ENCODE measurements at regions not wholly inside any gene's neighbourhood (a gene's known extent, or its start where the extent isn't known, plus 50 kb on each side); places are given as distances from the start of the nearest gene placed in this dataset.
"Not testable (repeated sequence)": the region's sequence is repeated elsewhere in the genome, so short reads cannot be mapped to it uniquely, and the experiment has no call there.

- TF ChIP-seq CTCF (CRISPR knock-in tag; IDR thresholded peaks at IDR 0.05) (peak; percentile 46), LCORL (IDR thresholded peaks at IDR 0.05) (0 out of 2 replicates have a peak, but pooled peaks have one; percentile 12), LCORL (CRISPR knock-in tag; IDR thresholded peaks at IDR 0.05) (no peak), ZNF362 (CRISPR knock-in tag; IDR thresholded peaks at IDR 0.05; ENCODE audit: borderline replicate concordance) (no peak)
Observed at GRCh38 chr16:29192329-29193247, 207.7 kb downstream of the LAT start (continued).

GRCh38 chr16:29191636-29192180, 206.9 kb downstream of the LAT start:
- H3K9ac ChIP-seq (ENCODE audit: insufficient read depth, low read depth, low read length); H3K9me3 ChIP-seq (ENCODE audit: low read length); CTCF ChIA-PET (ENCODE audit: low intra/inter-chr PET ratio, low total read pairs); FAIRE-seq; H3K36me3 ChIP-seq (replicated peaks in 1 of 2; ENCODE audit: control insufficient read depth in 1 of 2, insufficient read depth in 2 of 2, low read length in 2 of 2); H3K4me2 ChIP-seq (ENCODE audit: low read depth, low read length); H3K27ac ChIP-seq (ENCODE audit: extremely low read length, insufficient read depth, low read length); H3K79me2 ChIP-seq (ENCODE audit: insufficient read depth, low read length); POLR2A ChIA-PET; H3K27me3 ChIP-seq (ENCODE audit: control insufficient read depth in 1 of 2, insufficient read depth in 2 of 2, low read length in 2 of 2); ATAC-seq; H3K4me3 ChIP-seq (replicated peaks in 1 of 3; ENCODE audit: insufficient read depth in 1 of 3, low read depth in 2 of 3, low read length in 3 of 3); in situ Hi-C loops (cut with HindIII; ENCODE audit: extremely low pct_ligation_motif_present, low pct_unique_long_range_greater_than_20kb); intact Hi-C loops (cut with micrococcal nuclease; ENCODE audit: unreplicated experiment); BruUV-seq (replicated peaks); DNase-seq (ENCODE audit: low spot score); H2AFZ ChIP-seq (ENCODE audit: low read length); H4K20me1 ChIP-seq (ENCODE audit: insufficient read depth, low read length): not testable (repeated sequence)
- peaks cover 20% of the 10 kb centered on the region for H3K4me1 ChIP-seq (ENCODE audit: insufficient read depth, low read length)
- WGBS (ENCODE audit: low lambda C conversion rate): 46% methylated on average over 5 of the region's 12 CpGs

GRCh38 chr16:29190553-29191431, 205.9 kb downstream of the LAT start:
- CTCF ChIA-PET (ENCODE audit: low intra/inter-chr PET ratio, low total read pairs); intact Hi-C loops (cut with micrococcal nuclease; ENCODE audit: unreplicated experiment); ATAC-seq; H3K27me3 ChIP-seq (ENCODE audit: control insufficient read depth in 1 of 2, insufficient read depth in 2 of 2, low read length in 2 of 2); H3K36me3 ChIP-seq (replicated peaks in 1 of 2; ENCODE audit: control insufficient read depth in 1 of 2, insufficient read depth in 2 of 2, low read length in 2 of 2); H3K9ac ChIP-seq (ENCODE audit: insufficient read depth, low read depth, low read length); H3K4me3 ChIP-seq (replicated peaks in 1 of 3; ENCODE audit: insufficient read depth in 1 of 3, low read depth in 2 of 3, low read length in 3 of 3); H2AFZ ChIP-seq (ENCODE audit: low read length); DNase-seq (ENCODE audit: low spot score); H3K27ac ChIP-seq (ENCODE audit: extremely low read length, insufficient read depth, low read length); H4K20me1 ChIP-seq (ENCODE audit: insufficient read depth, low read length); POLR2A ChIA-PET; FAIRE-seq; H3K4me2 ChIP-seq (ENCODE audit: low read depth, low read length); in situ Hi-C loops (cut with HindIII; ENCODE audit: extremely low pct_ligation_motif_present, low pct_unique_long_range_greater_than_20kb); BruUV-seq (replicated peaks); H3K9me3 ChIP-seq (ENCODE audit: low read length); H3K79me2 ChIP-seq (ENCODE audit: insufficient read depth, low read length): not testable (repeated sequence)
- H3K4me1 ChIP-seq (ENCODE audit: insufficient read depth, low read length): peaks cover 20% of the 10 kb centered on the region
- WGBS (ENCODE audit: low lambda C conversion rate): 26% methylated on average over 4 of the region's 19 CpGs

Data from HepG2 (cell line).